ENCODE measurements at regions not wholly inside any gene's neighbourhood (a gene's known extent, or its start where the extent isn't known, plus 50 kb on each side); places are given as distances from the start of the nearest gene placed in this dataset.

- 75 to 84% (median 77%) methylated on average over 2 of the region's 2 CpGs for WGBS, 5 donors
- no peaks in the 10 kb centered on the region for H3K36me3 ChIP-seq
- no peaks in the 10 kb centered on the region for H3K4me1 ChIP-seq
- intact Hi-C loops (cut with DNase I; ENCODE audit: low total_unique reads), result no loop called here
- no peak overlapping the region for H3K4me3 ChIP-seq
- no peak for TF ChIP-seq POLR2A (IDR thresholded peaks at IDR 0.05)
- TF ChIP-seq POLR2AphosphoS5 (IDR thresholded peaks at IDR 0.05), result no peak
- TF ChIP-seq CTCF (IDR thresholded peaks at IDR 0.05 in 8 of 11, conservative IDR thresholded peaks at IDR 0.05 in 3 of 11), result no peak
- no peaks in the 10 kb centered on the region for H3K27me3 ChIP-seq (replicated peaks in 1 of 7)
- H3K9me3 ChIP-seq, result peaks cover 0 to 13% (median 0%) of the 10 kb centered on the region in 8 donors
- DNase-seq, result no peak
- no peak overlapping the region for H3K27ac ChIP-seq
Observed at GRCh38 chr5:8098081-8098480, 229.1 kb downstream of the MTRR start.

- no peak overlapping the region for H3K4me3 ChIP-seq
- H3K9me3 ChIP-seq, result peaks cover 0 to 7% (median 0%) of the 10 kb centered on the region in 8 donors
- H3K4me1 ChIP-seq, result no peaks in the 10 kb centered on the region
- no peaks in the 10 kb centered on the region for H3K36me3 ChIP-seq
- no peak overlapping the region for H3K27ac ChIP-seq
- 68 to 79% (median 73%) methylated on average over 1 of the region's 1 CpG for WGBS, 5 donors
- no peak for TF ChIP-seq POLR2A (IDR thresholded peaks at IDR 0.05)
- TF ChIP-seq CTCF (IDR thresholded peaks at IDR 0.05 in 8 of 11, conservative IDR thresholded peaks at IDR 0.05 in 3 of 11), result no peak
- TF ChIP-seq POLR2AphosphoS5 (IDR thresholded peaks at IDR 0.05), result no peak
- no peak for DNase-seq
- intact Hi-C loops (cut with DNase I; ENCODE audit: low total_unique reads), result no loop called here
- no peaks in the 10 kb centered on the region for H3K27me3 ChIP-seq (replicated peaks in 1 of 7)
Observed at GRCh38 chr5:8102714-8103113, 233.8 kb downstream of the MTRR start.

GRCh38 chr5:8114597-8115266 lies 245.8 kb downstream of the MTRR start:
- Histone ChIP-seq H3K27ac (no peak overlapping the region), H3K4me1 (no peaks in the 10 kb centered on the region), H3K4me3 (no peak overlapping the region), H3K9me3 (no peaks in the 10 kb centered on the region), H3K36me3 (no peaks in the 10 kb centered on the region), H3K27me3 (replicated peaks in 1 of 7) (no peaks in the 10 kb centered on the region)
- DNase-seq, result no peak
- intact Hi-C loops (cut with DNase I; ENCODE audit: low total_unique reads), result no loop called here
- TF ChIP-seq POLR2AphosphoS5 (IDR thresholded peaks at IDR 0.05) (no peak), CTCF (IDR thresholded peaks at IDR 0.05 in 8 of 11, conservative IDR thresholded peaks at IDR 0.05 in 3 of 11) (no peak), POLR2A (IDR thresholded peaks at IDR 0.05) (no peak)
- 68 to 82% (median 73%) methylated on average over 3 of the region's 3 CpGs for WGBS, 5 donors

GRCh38 chr5:8123559-8123958 lies 254.6 kb downstream of the MTRR start:
- no peaks in the 10 kb centered on the region for H3K27me3 ChIP-seq (replicated peaks in 1 of 7)
- no peak overlapping the region for H3K27ac ChIP-seq
- peaks cover 0 to 4% (median 0%) of the 10 kb centered on the region in 8 donors for H3K9me3 ChIP-seq
- TF ChIP-seq POLR2A (IDR thresholded peaks at IDR 0.05), result no peak
- no peak for TF ChIP-seq POLR2AphosphoS5 (IDR thresholded peaks at IDR 0.05)
- TF ChIP-seq CTCF (IDR thresholded peaks at IDR 0.05 in 8 of 11, conservative IDR thresholded peaks at IDR 0.05 in 3 of 11), result no peak
- intact Hi-C loops (cut with DNase I; ENCODE audit: low total_unique reads), result no loop called here
- no peak for DNase-seq
- H3K4me3 ChIP-seq, result no peak overlapping the region
- H3K36me3 ChIP-seq, result no peaks in the 10 kb centered on the region
- H3K4me1 ChIP-seq, result no peaks in the 10 kb centered on the region
- WGBS, 5 donors, result 24 to 55% (median 50%) methylated on average over 3 of the region's 3 CpGs
